ENCODE measurements at regions not wholly inside any gene's neighbourhood (a gene's known extent, or its start where the extent isn't known, plus 50 kb on each side); places are given as distances from the start of the nearest gene placed in this dataset.

DNA sequence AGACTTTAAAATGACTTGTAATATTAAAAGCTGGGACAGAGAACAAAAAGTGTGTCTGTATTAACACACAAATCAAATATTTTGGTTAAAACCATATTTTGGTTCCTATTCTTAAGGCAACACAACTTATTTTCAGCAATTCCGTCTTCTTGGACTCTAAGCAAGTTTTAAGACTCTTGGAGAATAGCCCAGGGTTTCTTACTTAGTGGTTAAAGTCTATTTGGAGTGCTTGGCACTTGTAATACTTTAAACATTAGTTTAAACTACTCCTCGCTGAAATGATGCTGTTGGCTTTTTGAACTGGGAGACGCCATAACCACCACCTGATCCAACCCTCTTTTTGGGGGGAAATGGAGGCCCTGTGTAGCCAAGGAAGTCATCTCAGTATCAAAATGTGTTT, 109.7 kb upstream of the GMDS start:
- TF ChIP-seq, protein P1, sequence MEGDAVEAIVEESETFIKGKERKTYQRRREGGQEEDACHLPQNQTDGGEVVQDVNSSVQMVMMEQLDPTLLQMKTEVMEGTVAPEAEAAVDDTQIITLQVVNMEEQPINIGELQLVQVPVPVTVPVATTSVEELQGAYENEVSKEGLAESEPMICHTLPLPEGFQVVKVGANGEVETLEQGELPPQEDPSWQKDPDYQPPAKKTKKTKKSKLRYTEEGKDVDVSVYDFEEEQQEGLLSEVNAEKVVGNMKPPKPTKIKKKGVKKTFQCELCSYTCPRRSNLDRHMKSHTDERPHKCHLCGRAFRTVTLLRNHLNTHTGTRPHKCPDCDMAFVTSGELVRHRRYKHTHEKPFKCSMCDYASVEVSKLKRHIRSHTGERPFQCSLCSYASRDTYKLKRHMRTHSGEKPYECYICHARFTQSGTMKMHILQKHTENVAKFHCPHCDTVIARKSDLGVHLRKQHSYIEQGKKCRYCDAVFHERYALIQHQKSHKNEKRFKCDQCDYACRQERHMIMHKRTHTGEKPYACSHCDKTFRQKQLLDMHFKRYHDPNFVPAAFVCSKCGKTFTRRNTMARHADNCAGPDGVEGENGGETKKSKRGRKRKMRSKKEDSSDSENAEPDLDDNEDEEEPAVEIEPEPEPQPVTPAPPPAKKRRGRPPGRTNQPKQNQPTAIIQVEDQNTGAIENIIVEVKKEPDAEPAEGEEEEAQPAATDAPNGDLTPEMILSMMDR (conservative IDR thresholded peaks at IDR 0.05; ENCODE audit: low read depth, low read length), result no peak
- DNase-seq (ENCODE audit: low read depth), result no peak
- H3K4me3 ChIP-seq (ENCODE audit: low read length), result no peak overlapping the region

DNA sequence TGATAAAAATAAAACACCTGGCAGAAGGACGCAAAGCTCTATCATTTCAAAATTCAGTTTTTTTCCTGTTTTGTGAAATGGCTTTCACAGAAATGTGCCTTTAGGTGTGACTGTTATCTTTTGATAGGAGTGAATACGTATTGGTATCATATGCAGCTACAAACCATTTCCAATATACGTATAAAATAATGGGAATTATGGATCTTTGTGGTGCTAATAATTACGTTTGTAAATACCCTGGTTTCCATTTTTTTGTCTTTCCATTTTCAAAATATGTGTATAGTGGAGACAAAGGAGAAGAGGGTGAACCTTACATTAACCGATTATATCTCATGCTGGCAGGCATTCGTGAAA, 108.7 kb upstream of the GMDS start:
- DNase-seq (ENCODE audit: low read depth), result no peak
- H3K4me3 ChIP-seq (ENCODE audit: low read length), result no peak overlapping the region
- TF ChIP-seq, protein P1 (conservative IDR thresholded peaks at IDR 0.05; ENCODE audit: low read depth, low read length), result no peak

DNA sequence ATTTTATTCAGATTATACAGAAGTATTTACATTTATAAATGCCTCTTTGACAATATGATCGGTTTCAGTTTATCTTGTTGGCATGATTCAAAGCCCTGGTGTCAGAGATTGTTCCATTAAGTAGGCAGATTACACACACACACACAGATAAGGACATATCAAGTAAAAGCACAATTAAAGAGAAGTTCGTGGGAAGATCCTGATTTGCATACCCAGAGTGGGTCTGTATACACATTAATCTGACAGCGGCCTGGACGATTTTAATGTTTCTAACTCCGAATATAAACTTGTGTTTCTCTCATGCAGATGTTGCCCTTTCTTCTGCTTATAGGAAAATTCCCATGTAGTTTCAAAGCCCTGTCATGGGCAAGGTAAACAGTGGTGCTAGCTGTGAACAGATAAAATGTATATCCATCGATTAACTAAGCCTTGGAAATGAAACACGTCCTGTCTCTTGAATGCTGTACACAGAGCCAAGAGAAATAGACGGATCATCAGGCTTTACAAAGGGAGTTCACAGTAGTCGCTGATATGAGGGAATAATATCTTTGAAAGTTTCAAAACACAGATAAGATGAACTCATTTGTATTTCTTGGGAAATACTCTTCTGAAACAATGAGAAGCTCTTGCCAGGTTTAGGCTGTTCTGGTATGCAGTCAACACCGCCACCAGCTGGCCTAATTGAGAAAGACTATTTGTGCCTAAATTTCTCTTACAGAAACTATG, 108.2 kb upstream of the GMDS start:
- no peak overlapping the region for H3K4me3 ChIP-seq (ENCODE audit: low read length)
- TF ChIP-seq, protein P1 (conservative IDR thresholded peaks at IDR 0.05; ENCODE audit: low read depth, low read length), result peak; percentile 86
- DNase-seq (ENCODE audit: low read depth), result peak; percentile 15

DNA sequence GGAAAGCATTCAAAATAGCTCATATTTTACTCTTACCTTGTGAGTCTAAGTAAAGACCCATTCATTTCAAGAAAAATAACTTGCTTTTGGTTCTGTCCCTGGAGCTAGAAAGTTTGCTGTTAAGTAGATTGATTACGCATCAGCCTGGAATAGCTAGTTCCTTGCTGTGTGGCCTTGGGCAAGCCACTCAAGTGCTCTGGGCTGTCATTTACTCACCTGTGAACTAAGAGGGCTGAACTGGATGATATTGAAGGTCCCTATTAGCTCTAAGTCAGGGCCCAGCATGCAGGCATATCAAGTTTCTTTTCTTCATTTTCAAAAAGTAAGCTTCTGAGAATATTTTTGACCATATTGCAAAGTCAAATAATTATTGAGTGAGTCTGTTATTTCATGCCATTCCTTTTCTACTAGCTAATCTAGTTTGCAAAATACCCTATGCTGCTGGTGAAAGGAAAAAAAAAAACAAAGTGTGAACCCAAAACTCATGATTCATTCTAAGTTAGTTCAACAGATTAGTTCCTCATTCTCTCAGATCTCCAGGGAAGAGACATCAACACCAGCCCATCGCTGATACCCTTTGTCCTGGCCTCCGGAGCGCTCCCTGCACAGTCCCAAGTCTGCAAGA, 106.5 kb upstream of the GMDS start:
- TF ChIP-seq, protein P1 (conservative IDR thresholded peaks at IDR 0.05; ENCODE audit: low read depth, low read length), result no peak
- DNase-seq (ENCODE audit: low read depth), result no peak
- H3K4me3 ChIP-seq (ENCODE audit: low read length), result no peak overlapping the region

DNA sequence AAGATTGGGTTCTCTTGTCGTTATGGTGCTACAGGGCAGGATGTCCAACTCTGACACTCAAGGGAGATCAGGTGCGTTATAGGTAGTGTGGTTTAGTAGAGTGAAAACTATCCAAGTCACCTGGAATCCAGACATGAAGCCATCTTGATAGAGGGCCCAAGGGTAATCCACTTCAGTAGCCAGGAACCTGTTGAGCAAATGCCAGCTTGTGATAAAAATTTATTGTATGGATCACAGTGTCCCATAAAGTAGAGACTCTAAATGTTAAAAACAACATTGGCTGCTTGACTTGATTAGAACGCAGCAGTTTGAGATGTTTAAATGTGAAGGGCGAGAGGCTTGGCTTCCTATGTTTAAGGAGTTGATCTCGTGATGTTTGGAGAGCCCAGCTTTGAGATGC, 105.7 kb upstream of the GMDS start:
- no peak for DNase-seq (ENCODE audit: low read depth)
- TF ChIP-seq, protein P1 (conservative IDR thresholded peaks at IDR 0.05; ENCODE audit: low read depth, low read length), result no peak
- H3K4me3 ChIP-seq (ENCODE audit: low read length), result no peak overlapping the region

DNA sequence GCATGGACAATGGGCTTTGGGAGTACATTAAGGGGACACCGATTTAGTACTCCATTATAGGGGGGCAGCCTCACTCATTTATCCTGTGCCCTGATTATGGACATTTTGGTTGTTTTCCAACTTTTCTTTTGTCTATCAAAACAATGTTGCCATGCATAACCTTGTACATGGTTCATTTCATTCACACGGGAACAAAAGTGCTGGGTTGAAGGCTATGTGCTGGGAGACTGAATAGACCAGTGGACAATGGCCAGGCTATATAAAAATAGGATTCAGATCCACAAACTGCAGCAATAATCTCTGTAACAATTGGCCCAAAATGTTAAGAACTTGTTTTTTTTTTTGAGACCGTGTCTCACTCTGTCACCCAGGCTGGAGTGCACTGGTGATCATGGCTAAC, 100.7 kb upstream of the GMDS start:
- TF ChIP-seq, protein P1 (conservative IDR thresholded peaks at IDR 0.05; ENCODE audit: low read depth, low read length), result no peak
- no peak for DNase-seq (ENCODE audit: low read depth)
- H3K4me3 ChIP-seq (ENCODE audit: low read length), result no peak overlapping the region

DNA sequence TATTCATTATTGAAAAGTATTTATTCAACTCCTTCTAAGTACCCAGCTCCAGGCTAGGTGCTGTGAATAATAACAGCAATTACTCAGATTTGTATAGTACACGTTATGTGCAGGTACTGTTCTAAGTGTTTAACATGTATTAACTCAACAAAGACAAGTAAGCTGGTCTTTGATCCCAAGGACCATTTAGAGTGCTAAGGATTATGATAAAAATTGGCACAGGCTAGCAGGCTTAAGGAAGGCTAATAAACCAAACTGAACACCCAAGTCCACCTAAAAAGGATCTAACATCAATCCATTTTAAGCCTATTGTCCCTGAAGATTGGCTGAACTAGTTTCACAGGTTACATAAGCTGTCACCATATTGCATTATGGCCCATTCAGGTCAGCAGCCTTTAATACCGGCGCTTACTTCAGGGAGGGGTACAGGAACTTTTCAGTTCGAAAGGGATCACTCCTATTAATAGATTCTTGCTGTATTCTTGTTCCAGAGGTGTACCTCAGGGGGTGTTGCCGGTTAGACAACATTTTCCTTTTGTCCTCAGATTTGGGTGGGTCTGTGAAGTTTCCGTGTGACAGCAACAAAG, 99.0 kb upstream of the GMDS start:
- no peak overlapping the region for H3K4me3 ChIP-seq (ENCODE audit: low read length)
- DNase-seq (ENCODE audit: low read depth), result no peak
- TF ChIP-seq, protein P1 (conservative IDR thresholded peaks at IDR 0.05; ENCODE audit: low read depth, low read length), result no peak
